Middle frontal gyrus (tissue), 1 donor: ENCODE measurements at regions not wholly inside any gene's neighbourhood (a gene's known extent, or its start where the extent isn't known, plus 50 kb on each side); places are given as distances from the start of the nearest gene placed in this dataset.
A peak's percentile ranks its signal among the peaks of the same experiment; 100 is the strongest.
"Not testable (repeated sequence)": the region's sequence is repeated elsewhere in the genome, so short reads cannot be mapped to it uniquely, and the experiment has no call there.

Experiments
- DNase-seq: peaks from one replicate; pipeline ENCODE4 v3.0.0-alpha.2; 2015; ENCODE audit warnings: low spot score; ENCODE audit errors: extremely low spot score

GRCh38 chr4:81375745-81376144, 96.0 kb downstream of the RASGEF1B start:
- DNase-seq: no peak

DNA sequence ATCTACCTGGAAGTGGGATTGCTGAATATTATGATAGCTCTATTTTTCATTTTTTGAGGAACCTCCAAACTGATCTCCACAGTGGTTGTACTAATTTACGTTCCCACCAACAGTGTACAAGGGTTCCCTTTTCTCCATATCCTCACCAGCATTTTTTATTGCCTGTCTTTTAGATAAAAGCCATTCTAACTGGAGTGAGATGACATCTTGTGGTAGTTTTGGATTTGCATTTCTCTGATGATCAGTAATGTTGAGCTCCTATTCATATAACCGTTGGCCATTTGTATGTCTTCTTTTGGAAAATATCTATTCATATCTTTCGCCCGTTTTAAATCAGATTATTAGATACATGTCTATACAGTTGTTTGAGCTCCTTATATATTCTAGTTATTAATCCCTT, 101.8 kb downstream of the RASGEF1B start:
- no peak for DNase-seq

GRCh38 chr4:81366779-81367178, 104.9 kb downstream of the RASGEF1B start:
- DNase-seq: no peak

- no peak for DNase-seq
Observed at GRCh38 chr4:81360737-81361136, 111.0 kb downstream of the RASGEF1B start.

GRCh38 chr4:81359207-81359606, 112.5 kb downstream of the RASGEF1B start:
- DNase-seq: no peak

GRCh38 chr4:81358154-81358553, 113.6 kb downstream of the RASGEF1B start:
- DNase-seq: no peak

GRCh38 chr4:81356621-81357020, 115.1 kb downstream of the RASGEF1B start:
- DNase-seq: no peak

- DNase-seq: no peak
Observed at GRCh38 chr4:81355136-81355535, 116.6 kb downstream of the RASGEF1B start.

DNA sequence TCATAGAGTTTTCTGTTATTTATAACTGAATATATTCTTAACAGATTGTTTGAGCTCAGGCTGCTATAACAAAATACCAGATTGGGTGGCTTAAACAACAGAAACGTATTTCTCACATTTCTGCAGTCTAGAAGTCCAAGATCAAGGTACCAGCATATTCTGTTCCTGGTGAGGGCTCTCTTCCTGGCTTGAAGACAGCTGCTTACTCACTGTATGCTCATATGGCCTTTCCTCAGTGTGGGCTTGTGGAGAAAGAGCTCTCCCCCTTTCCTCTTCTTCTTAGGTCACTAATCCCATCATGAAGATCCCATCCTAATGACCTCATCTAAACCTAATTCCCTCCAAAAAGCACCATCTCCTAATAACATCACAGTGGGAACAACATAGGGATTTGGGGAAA, 117.8 kb downstream of the RASGEF1B start:
- no peak for DNase-seq

DNA sequence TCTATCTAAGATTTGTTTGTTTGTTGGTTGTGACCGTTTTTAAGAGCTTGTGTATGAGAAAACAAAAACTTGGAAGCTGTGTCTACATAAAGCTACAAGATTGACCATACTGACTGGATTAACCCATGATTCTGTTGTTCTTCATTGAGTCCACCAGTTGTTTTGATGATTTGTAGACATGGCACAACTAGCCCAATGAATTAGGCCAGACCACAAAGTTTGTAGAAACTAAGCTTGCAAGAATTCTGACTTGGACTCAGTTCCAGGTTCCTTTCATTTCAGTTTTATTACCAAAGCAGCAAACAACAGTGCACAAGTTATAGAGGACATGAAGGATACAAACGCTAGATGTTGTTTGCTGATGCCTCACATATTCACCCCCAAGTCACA, 119.3 kb downstream of the RASGEF1B start:
- DNase-seq: no peak

- peak; percentile 75 for DNase-seq
Observed at GRCh38 chr4:81351654-81352445, 119.9 kb downstream of the RASGEF1B start.

- no peak for DNase-seq
Observed at GRCh38 chr4:81350040-81350439, 121.7 kb downstream of the RASGEF1B start.

GRCh38 chr4:81348778-81349094, 123.0 kb downstream of the RASGEF1B start:
- no peak for DNase-seq

GRCh38 chr4:81348086-81348777, 123.5 kb downstream of the RASGEF1B start:
- no peak for DNase-seq

- no peak for DNase-seq
Observed at GRCh38 chr4:81346719-81347118, 125.0 kb downstream of the RASGEF1B start.

GRCh38 chr4:81343536-81343935, 128.2 kb downstream of the RASGEF1B start:
- DNase-seq: no peak

DNA sequence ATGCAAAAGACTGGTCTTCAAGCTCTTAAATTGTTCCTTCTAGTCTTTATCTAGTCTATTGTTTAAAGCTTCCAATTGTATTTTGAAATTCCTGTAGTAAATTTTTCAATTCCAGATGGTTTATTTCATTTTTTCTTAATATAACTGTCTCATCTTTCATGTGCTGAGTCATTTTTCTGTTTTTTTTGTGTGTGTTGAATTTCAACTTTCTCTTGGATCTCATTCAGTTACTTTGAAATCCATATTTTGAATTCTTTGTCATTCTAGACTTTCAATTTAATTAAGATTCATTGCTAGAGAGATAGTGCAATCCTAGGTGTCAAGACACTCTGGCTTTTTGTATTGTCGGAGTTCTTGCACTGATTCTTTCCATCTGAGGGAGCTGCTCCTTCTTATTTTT, 128.0 kb upstream of the PRKG2 start:
- DNase-seq: no peak

DNA sequence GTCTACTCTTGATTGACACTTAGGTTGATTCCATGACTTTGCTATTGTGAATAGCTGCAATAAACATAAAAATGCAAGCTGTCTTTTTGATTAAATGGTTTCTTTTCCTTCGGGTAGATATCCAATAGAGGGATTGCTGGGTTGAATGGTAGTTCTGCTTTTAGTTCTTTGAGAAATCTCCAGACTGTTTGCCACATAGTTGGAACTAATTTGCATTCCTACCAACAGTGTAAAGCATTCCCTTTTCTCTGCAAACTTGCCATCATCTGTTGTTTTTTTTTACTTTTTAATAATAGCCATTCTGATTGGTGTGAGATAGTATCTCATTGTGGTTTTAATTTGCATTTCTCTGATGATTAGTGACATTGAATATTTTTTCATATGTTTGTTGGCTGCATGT, 122.2 kb upstream of the PRKG2 start:
- DNase-seq: no peak

DNA sequence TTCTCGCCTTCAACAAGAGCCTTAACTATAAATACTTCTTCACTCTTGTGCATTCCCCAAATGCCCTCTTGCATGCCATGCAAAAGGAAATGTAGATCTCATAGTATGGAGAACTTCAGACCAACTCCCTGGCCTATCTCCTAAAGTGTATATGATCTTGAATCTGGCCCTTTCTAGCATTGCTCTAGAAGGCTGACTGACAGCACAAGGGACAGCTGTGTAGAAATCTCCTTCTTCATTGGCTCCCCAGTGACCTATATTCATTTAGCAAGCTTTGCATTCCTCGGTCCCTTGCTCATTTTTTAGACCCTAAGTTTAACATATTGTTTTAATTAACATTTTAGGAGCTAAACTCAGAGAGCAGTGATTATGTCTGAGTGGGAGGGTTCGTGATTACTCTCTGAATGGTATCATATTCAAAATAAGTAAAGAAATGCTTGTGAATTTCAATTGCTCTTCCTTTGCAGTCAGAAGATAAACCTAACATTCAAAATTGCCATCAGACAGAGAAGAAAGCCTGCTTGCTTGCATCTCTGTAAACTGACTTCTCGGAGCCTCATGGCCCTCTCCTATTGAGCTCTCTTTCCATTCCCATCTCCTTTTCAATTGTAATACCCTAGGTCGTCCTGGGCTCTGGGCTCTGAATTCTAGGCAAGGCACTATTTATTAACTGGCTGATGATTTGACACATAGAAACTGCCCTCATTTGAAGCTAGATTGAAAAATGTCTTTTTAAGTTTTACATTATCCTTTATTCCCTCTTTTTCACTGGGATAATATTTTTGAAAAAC, 120.3 kb upstream of the PRKG2 start:
- no peak for DNase-seq

- DNase-seq: no peak
Observed at GRCh38 chr4:81330018-81330417, 115.0 kb upstream of the PRKG2 start.

DNA sequence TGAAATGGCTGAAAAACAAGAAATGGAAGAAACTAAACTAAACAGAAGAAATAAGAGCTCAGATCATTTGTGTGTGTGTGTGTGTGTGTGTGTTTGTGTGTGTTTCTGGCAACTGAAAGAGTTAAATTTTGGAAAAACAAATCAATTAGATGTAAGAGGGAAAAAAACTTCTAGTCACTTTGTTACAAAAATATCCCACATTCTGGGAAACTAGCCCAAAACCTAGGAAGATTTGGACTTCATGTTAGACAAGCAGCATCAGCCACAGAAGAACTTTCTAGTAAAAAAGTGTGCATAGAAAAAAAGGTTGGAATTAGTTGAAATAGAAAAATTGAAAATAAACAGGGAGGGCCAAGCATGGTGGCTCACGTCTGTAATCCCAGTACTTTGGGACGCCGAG, 111.6 kb upstream of the PRKG2 start:
- no peak for DNase-seq

DNA sequence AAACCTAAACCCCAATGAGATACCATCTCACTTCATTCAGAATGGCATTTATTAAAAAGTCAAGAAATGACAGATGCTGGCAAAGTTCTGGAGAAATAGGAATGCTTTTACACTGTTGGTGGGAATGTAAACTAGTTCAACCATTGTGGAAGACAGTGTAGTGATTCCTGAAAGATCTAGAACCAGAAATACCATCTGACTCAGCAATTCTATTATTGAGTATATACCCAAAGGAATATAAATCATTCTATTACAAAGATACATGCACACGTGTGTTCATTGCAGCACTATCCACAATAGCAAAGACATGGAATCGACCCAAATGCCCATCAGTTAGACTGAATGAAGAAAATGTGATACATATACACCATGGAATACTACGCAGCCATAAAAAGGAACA, 109.6 kb upstream of the PRKG2 start:
- DNase-seq: not testable (repeated sequence)
